Keratinocyte (primary cell): ENCODE measurements at regions not wholly inside any gene's neighbourhood (a gene's known extent, or its start where the extent isn't known, plus 50 kb on each side); places are given as distances from the start of the nearest gene placed in this dataset.
"Not testable (repeated sequence)": the region's sequence is repeated elsewhere in the genome, so short reads cannot be mapped to it uniquely, and the experiment has no call there.

ENCODE experiments used
- DNase-seq: peaks from one replicate; pipeline ENCODE4 v3.0.0-alpha.2; 2011; ENCODE audit warnings: low read depth, missing footprints, low spot score
- FAIRE-seq: peaks from 2 replicates; lab custom pipeline; 2011; peaks lifted over from hg19 to GRCh38; lab: Jason Lieb, UNC
- H2AFZ ChIP-seq: 2 replicates; pipeline ENCODE4 v1.6.0; 2012; ENCODE audit warnings: low read length, control low read depth, inconsistent platforms; ENCODE audit not compliant: control insufficient read depth
- H3K27ac ChIP-seq: 2 replicates; pipeline ENCODE4 v1.5.1; 2011; ENCODE audit warnings: low read length; ENCODE audit not compliant: control insufficient read depth, insufficient read depth
- H3K27me3 ChIP-seq: 3 replicates; pipeline ENCODE4 v1.6.0; 2011; ENCODE audit warnings: low read length; ENCODE audit not compliant: control insufficient read depth, insufficient read depth; ENCODE audit errors: extremely low read depth
- H3K36me3 ChIP-seq, 2 experiments: 2 replicates in 1 of 2; 3 replicates in 1 of 2; pipeline ENCODE4 v1.5.1; 2011; ENCODE audit warnings: low read length in 2 of 2, mild to moderate bottlenecking in 1 of 2; ENCODE audit not compliant: control insufficient read depth in 2 of 2, insufficient read depth in 2 of 2; ENCODE audit errors: extremely low read depth in 1 of 2
- H3K4me1 ChIP-seq: 3 replicates; pipeline ENCODE4 v1.5.1; 2011; ENCODE audit warnings: low read length; ENCODE audit not compliant: control insufficient read depth, insufficient read depth; ENCODE audit errors: extremely low read depth
- H3K4me2 ChIP-seq: 3 replicates; pipeline ENCODE4 v1.6.0; 2011; ENCODE audit warnings: low read depth, low read length; ENCODE audit not compliant: control insufficient read depth, insufficient read depth; ENCODE audit errors: extremely low read depth
- H3K4me3 ChIP-seq, 3 experiments: fragments of 200-600 bp in 1 of 3; sonication (generic) in 1 of 3; 2 replicates in 2 of 3; 3 replicates in 1 of 3; pipeline ENCODE4 v1.5.1; 2011 to 2016; ENCODE audit warnings: low read length in 3 of 3, mild to moderate bottlenecking in 3 of 3, control low read depth in 2 of 3, inconsistent platforms in 1 of 3, low read depth in 1 of 3, mixed read lengths in 1 of 3, mixed run types in 1 of 3, moderate library complexity in 1 of 3; ENCODE audit not compliant: control insufficient read depth in 2 of 3, insufficient read depth in 2 of 3; ENCODE audit errors: extremely low read depth in 1 of 3
- H3K79me2 ChIP-seq: 2 replicates; pipeline ENCODE4 v1.6.0; 2012; ENCODE audit warnings: low read length; ENCODE audit not compliant: control insufficient read depth, insufficient read depth
- H3K9ac ChIP-seq: 3 replicates; pipeline ENCODE4 v1.6.0; 2011; ENCODE audit warnings: low read length; ENCODE audit not compliant: control insufficient read depth, insufficient read depth; ENCODE audit errors: extremely low read depth
- H3K9me1 ChIP-seq: 3 replicates; pipeline ENCODE4 v1.6.0; 2011; ENCODE audit warnings: low read length; ENCODE audit not compliant: control insufficient read depth, insufficient read depth; ENCODE audit errors: extremely low read depth
- H3K9me3 ChIP-seq: 2 replicates; pipeline ENCODE4 v1.5.1; 2012; ENCODE audit warnings: low read depth, low read length; ENCODE audit not compliant: control insufficient read depth
- H4K20me1 ChIP-seq: 3 replicates; pipeline ENCODE4 v1.6.0; 2011; ENCODE audit warnings: low read length; ENCODE audit not compliant: control insufficient read depth, insufficient read depth; ENCODE audit errors: extremely low read depth
- CTCF ChIP-seq, 3 experiments: IDR thresholded peaks in 1 of 3; conservative IDR thresholded peaks in 1 of 3; optimal IDR thresholded peaks in 1 of 3; 2 replicates in 2 of 3; 3 replicates in 1 of 3; pipeline versions ENCODE3 to v1.5.1; 2011; ENCODE audit warnings: low read length in 3 of 3, mild to moderate bottlenecking in 3 of 3, moderate library complexity in 2 of 3, control low read depth in 1 of 3, inconsistent platforms in 1 of 3; ENCODE audit not compliant: insufficient read depth in 2 of 3; ENCODE audit errors: extremely low read depth in 1 of 3
- EZH2 ChIP-seq: IDR thresholded peaks from one replicate; pipeline ENCODE4 v1.6.1; 2012; ENCODE audit warnings: inconsistent platforms, mild to moderate bottlenecking, low read length, moderate library complexity
- dilution Hi-C: fragments of 300-500 bp; cut with MboI; formaldehyde crosslinking; loops from one replicate; pipeline ENCODE4 v1.7.0; 2020; ENCODE audit warnings: low sequenced_read_pairs; ENCODE audit not compliant: extremely low pct_ligation_motif_present

- no peak for FAIRE-seq
- no peaks in the 10 kb centered on the region for H3K79me2 ChIP-seq
- H3K27me3 ChIP-seq, result no peaks in the 10 kb centered on the region
- H3K9me3 ChIP-seq, result no peaks in the 10 kb centered on the region
- H3K4me2 ChIP-seq, result no peak overlapping the region
- DNase-seq, result no peak
- H3K9ac ChIP-seq, result no peak overlapping the region
- H3K4me1 ChIP-seq, result no peaks in the 10 kb centered on the region
- H2AFZ ChIP-seq, result no peak overlapping the region
- TF ChIP-seq CTCF (optimal IDR thresholded peaks at IDR 0.05 in 1 of 3, IDR thresholded peaks at IDR 0.05 in 1 of 3, conservative IDR thresholded peaks at IDR 0.05 in 1 of 3; ENCODE audit: extremely low read depth in 1 of 3, insufficient read depth in 2 of 3, low read length in 3 of 3) (no peak), EZH2 (no peak)
- H3K4me3 ChIP-seq, result no peak overlapping the region
- H3K9me1 ChIP-seq, result no peaks in the 10 kb centered on the region
- no peaks in the 10 kb centered on the region for H4K20me1 ChIP-seq
- dilution Hi-C loops, result no loop called here
- H3K27ac ChIP-seq, result no peak overlapping the region
- no peaks in the 10 kb centered on the region for H3K36me3 ChIP-seq
These were observed 465.5 kb downstream of the GUCY1A2 start for GRCh38 chr11:106552694-106553203.

- H3K27me3 ChIP-seq, result no peaks in the 10 kb centered on the region
- H3K4me3 ChIP-seq, result no peak overlapping the region
- dilution Hi-C loops, result no loop called here
- FAIRE-seq (no peak), DNase-seq (no peak)
- H3K9ac ChIP-seq, result no peak overlapping the region
- no peaks in the 10 kb centered on the region for H3K9me3 ChIP-seq
- no peaks in the 10 kb centered on the region for H4K20me1 ChIP-seq
- H3K9me1 ChIP-seq, result no peaks in the 10 kb centered on the region
- H3K79me2 ChIP-seq, result no peaks in the 10 kb centered on the region
- no peak overlapping the region for H2AFZ ChIP-seq
- TF ChIP-seq EZH2 (no peak), CTCF (optimal IDR thresholded peaks at IDR 0.05 in 1 of 3, IDR thresholded peaks at IDR 0.05 in 1 of 3, conservative IDR thresholded peaks at IDR 0.05 in 1 of 3; ENCODE audit: extremely low read depth in 1 of 3, insufficient read depth in 2 of 3, low read length in 3 of 3) (no peak)
- no peak overlapping the region for H3K27ac ChIP-seq
- no peaks in the 10 kb centered on the region for H3K4me1 ChIP-seq
- no peaks in the 10 kb centered on the region for H3K36me3 ChIP-seq
- H3K4me2 ChIP-seq, result no peak overlapping the region
These were observed 465.0 kb downstream of the GUCY1A2 start for GRCh38 chr11:106553304-106553703.

GRCh38 chr11:106555566-106556250 is 462.6 kb downstream of the GUCY1A2 start:
- H4K20me1 ChIP-seq, H3K9ac ChIP-seq, H3K4me2 ChIP-seq, H3K4me3 ChIP-seq, DNase-seq, dilution Hi-C loops, H3K27me3 ChIP-seq, H3K36me3 ChIP-seq, H3K9me1 ChIP-seq, H3K4me1 ChIP-seq, H3K27ac ChIP-seq, H3K9me3 ChIP-seq, FAIRE-seq, H2AFZ ChIP-seq, H3K79me2 ChIP-seq: not testable (repeated sequence)
